ENCODE measurements at regions not wholly inside any gene's neighbourhood (a gene's known extent, or its start where the extent isn't known, plus 50 kb on each side); places are given as distances from the start of the nearest gene placed in this dataset.

DNA sequence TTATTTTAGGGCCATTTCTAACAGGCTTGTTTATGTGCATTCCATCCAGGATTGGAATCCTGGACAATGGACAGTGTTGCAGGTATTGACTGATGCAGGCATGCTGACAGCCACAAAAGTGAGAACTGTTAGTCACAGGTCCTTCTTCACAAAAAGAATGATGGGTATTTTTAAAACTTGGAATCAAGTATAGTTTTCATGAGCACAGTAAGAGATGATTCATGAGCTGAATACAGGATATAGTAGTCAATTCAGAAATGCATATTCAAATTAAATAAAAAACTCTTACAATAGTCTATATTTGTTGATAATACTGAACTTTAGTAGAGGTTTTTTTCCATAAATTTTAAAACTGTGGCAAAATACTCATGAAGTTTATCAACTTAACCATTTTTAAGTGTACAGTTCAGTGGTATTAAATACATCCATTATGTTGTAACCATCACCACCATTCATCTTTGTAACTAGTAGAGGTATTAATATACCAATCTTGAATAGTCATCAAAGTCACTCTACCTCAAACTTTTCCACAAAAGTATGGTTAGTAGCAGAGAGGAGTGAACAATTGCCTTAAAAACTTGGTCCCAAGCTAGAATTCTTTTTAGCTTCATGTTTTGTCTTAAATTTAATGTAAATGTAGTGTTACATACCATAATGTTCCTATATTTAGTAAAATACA lies 79.5 kb downstream of the KCNRG start:
- TF ChIP-seq POLR2A (IDR thresholded peaks at IDR 0.05): no peak
- TF ChIP-seq, protein P1, sequence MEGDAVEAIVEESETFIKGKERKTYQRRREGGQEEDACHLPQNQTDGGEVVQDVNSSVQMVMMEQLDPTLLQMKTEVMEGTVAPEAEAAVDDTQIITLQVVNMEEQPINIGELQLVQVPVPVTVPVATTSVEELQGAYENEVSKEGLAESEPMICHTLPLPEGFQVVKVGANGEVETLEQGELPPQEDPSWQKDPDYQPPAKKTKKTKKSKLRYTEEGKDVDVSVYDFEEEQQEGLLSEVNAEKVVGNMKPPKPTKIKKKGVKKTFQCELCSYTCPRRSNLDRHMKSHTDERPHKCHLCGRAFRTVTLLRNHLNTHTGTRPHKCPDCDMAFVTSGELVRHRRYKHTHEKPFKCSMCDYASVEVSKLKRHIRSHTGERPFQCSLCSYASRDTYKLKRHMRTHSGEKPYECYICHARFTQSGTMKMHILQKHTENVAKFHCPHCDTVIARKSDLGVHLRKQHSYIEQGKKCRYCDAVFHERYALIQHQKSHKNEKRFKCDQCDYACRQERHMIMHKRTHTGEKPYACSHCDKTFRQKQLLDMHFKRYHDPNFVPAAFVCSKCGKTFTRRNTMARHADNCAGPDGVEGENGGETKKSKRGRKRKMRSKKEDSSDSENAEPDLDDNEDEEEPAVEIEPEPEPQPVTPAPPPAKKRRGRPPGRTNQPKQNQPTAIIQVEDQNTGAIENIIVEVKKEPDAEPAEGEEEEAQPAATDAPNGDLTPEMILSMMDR (IDR thresholded peaks at IDR 0.05): no peak
- no peak for TF ChIP-seq POLR2AphosphoS5 (IDR thresholded peaks at IDR 0.05)
